ENCODE measurements at regions not wholly inside any gene's neighbourhood (a gene's known extent, or its start where the extent isn't known, plus 50 kb on each side); places are given as distances from the start of the nearest gene placed in this dataset.
"Not testable (repeated sequence)": the region's sequence is repeated elsewhere in the genome, so short reads cannot be mapped to it uniquely, and the experiment has no call there.

DNA sequence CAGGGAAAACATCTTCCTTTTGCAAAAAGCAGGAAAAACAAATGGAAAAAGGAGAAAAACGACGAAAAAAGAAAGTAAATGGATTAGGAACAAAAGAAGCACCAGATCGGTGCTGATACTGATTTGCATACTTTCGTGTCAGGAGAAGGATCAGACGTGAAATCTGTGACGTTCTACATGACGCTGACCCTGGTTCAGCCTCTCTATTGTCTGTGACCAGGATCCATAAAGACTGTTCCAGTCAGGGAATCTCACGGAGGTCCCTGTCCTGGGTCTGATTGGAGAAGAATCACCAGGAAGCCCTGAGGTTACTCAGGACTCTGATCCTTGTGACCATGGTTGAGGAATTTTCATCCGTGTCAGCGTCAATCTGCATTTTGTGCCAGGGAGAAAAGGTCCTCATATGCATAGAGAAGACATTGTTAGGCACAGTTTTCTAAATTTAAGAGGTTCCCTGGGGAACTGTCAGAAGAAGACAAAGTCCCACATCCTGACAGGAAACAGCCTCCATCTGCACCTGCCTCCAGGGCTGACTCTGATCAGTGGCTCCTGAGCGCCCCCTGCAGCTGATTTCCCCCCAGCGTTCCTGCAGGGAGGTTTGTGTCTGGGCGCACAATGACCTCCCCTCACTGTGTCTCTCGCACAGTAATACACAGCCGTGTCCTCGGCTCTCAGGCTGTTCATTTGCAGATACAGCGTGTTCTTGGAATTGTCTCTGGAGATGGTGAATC lies 832.9 kb downstream of the TMEM121 start:
- H3K23ac ChIP-seq (ENCODE audit: insufficient read length); H2BK5ac ChIP-seq (ENCODE audit: low read depth, low read length); H3K4me1 ChIP-seq (replicated peaks in 1 of 4; ENCODE audit: control insufficient read depth in 3 of 4, insufficient read depth in 4 of 4, low read length in 3 of 4); H3K4me2 ChIP-seq (ENCODE audit: insufficient read depth in 1 of 2, low read depth in 2 of 2, low read length in 2 of 2); H2BK20ac ChIP-seq (ENCODE audit: low read length); CTCF ChIA-PET (ENCODE audit: partially characterized antibody); H3K14ac ChIP-seq (ENCODE audit: insufficient read length); H2AFZ ChIP-seq (ENCODE audit: low read length); H3K27me3 ChIP-seq (replicated peaks in 1 of 4; ENCODE audit: control insufficient read depth in 3 of 4, extremely low read depth in 1 of 4, insufficient read depth in 3 of 4, low read length in 3 of 4); FAIRE-seq; H3K79me1 ChIP-seq (ENCODE audit: low read depth, low read length); H3K56ac ChIP-seq (replicated peaks; ENCODE audit: insufficient read length, low read depth, low read length); H3K23me2 ChIP-seq (ENCODE audit: low read depth, low read length); H2AK5ac ChIP-seq (ENCODE audit: low read depth, low read length); H4K91ac ChIP-seq (replicated peaks; ENCODE audit: insufficient read length, low read length); DNase-seq (ENCODE audit: low read depth in 1 of 2, low spot score in 2 of 2); H4K5ac ChIP-seq (ENCODE audit: insufficient read length, low read depth, low read length); H3K79me2 ChIP-seq (ENCODE audit: control insufficient read depth in 1 of 2, insufficient read depth in 2 of 2, low read length in 2 of 2); H4K8ac ChIP-seq (ENCODE audit: extremely low read depth, insufficient read depth, low read length); H2BK120ac ChIP-seq (replicated peaks; ENCODE audit: low read depth, low read length); H3K36me3 ChIP-seq (ENCODE audit: control insufficient read depth in 2 of 4, insufficient read depth in 4 of 4, low read length in 3 of 4); H4K20me1 ChIP-seq (replicated peaks in 1 of 2; ENCODE audit: control insufficient read depth in 1 of 2, insufficient read depth in 2 of 2, low read length in 2 of 2); H3K4ac ChIP-seq (replicated peaks; ENCODE audit: insufficient read length, low read depth, low read length); H2BK12ac ChIP-seq (ENCODE audit: low read depth, low read length); H3K9ac ChIP-seq (replicated peaks in 1 of 4; ENCODE audit: extremely low read depth in 1 of 4, low read depth in 3 of 4, low read length in 3 of 4); H3K4me3 ChIP-seq (ENCODE audit: extremely low read depth in 1 of 4, insufficient read depth in 2 of 4, low read depth in 3 of 4, low read length in 4 of 4); POLR2A ChIA-PET (ENCODE audit: partially characterized antibody); H2BK15ac ChIP-seq (ENCODE audit: low read length); H3K27ac ChIP-seq (ENCODE audit: low read depth, low read length); H3K18ac ChIP-seq (ENCODE audit: extremely low read depth, low read length): not testable (repeated sequence)
- WGBS, 2 experiments (ENCODE audit: extremely low coverage in 1 of 2, insufficient coverage in 1 of 2, insufficient read length in 1 of 2, insufficient replicate concordance in 2 of 2, low coverage in 1 of 2, low lambda C conversion rate in 2 of 2, missing lambda C conversion rate in 1 of 2), result 76% methylated on average over 16 of the region's 17 CpGs; no CpG with 5 or more reads in 1 of the 2 experiments
- peaks cover 8 to 22% of the 10 kb centered on the region in 2 experiments for H3K9me3 ChIP-seq (ENCODE audit: insufficient read depth in 2 of 2, low read depth in 1 of 2, low read length in 1 of 2)

DNA sequence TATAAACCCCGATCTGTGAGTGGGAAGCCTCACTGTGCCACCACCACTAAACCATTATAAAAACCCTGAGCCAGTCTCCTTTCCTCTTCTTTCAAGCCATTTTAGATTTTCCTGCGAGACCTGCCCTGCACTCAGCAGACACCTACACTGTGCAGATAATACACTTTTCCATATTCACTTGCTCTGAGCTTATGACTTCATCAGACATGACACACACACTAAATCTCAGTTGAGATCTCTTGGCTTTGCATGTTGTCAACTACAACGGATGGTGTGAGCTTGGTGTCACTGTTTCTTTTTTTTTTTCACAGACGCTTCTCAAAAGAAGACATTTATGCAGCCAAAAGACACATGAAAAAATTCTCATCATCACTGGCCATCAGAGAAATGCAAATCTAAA lies 839.0 kb downstream of the TMEM121 start:
- H2BK15ac ChIP-seq (ENCODE audit: low read length); H3K9ac ChIP-seq (replicated peaks in 1 of 4; ENCODE audit: extremely low read depth in 1 of 4, low read depth in 3 of 4, low read length in 3 of 4); FAIRE-seq; H3K36me3 ChIP-seq (ENCODE audit: control insufficient read depth in 2 of 4, insufficient read depth in 4 of 4, low read length in 3 of 4); H3K4me2 ChIP-seq (ENCODE audit: insufficient read depth in 1 of 2, low read depth in 2 of 2, low read length in 2 of 2); H2AK5ac ChIP-seq (ENCODE audit: low read depth, low read length); H3K4me1 ChIP-seq (replicated peaks in 1 of 4; ENCODE audit: control insufficient read depth in 3 of 4, insufficient read depth in 4 of 4, low read length in 3 of 4); H4K5ac ChIP-seq (ENCODE audit: insufficient read length, low read depth, low read length); H3K79me2 ChIP-seq (ENCODE audit: control insufficient read depth in 1 of 2, insufficient read depth in 2 of 2, low read length in 2 of 2); H3K56ac ChIP-seq (replicated peaks; ENCODE audit: insufficient read length, low read depth, low read length); H3K27me3 ChIP-seq (replicated peaks in 1 of 4; ENCODE audit: control insufficient read depth in 3 of 4, extremely low read depth in 1 of 4, insufficient read depth in 3 of 4, low read length in 3 of 4); H3K27ac ChIP-seq (ENCODE audit: low read depth, low read length); H2BK12ac ChIP-seq (ENCODE audit: low read depth, low read length); H3K14ac ChIP-seq (ENCODE audit: insufficient read length); H2BK20ac ChIP-seq (ENCODE audit: low read length); CTCF ChIA-PET (ENCODE audit: partially characterized antibody); H3K79me1 ChIP-seq (ENCODE audit: low read depth, low read length); H3K23me2 ChIP-seq (ENCODE audit: low read depth, low read length); H2BK5ac ChIP-seq (ENCODE audit: low read depth, low read length); H3K23ac ChIP-seq (ENCODE audit: insufficient read length); H2BK120ac ChIP-seq (replicated peaks; ENCODE audit: low read depth, low read length); H2AFZ ChIP-seq (ENCODE audit: low read length); POLR2A ChIA-PET (ENCODE audit: partially characterized antibody); H4K91ac ChIP-seq (replicated peaks; ENCODE audit: insufficient read length, low read length); H3K4me3 ChIP-seq (ENCODE audit: extremely low read depth in 1 of 4, insufficient read depth in 2 of 4, low read depth in 3 of 4, low read length in 4 of 4); H3K4ac ChIP-seq (replicated peaks; ENCODE audit: insufficient read length, low read depth, low read length); DNase-seq (ENCODE audit: low read depth in 1 of 2, low spot score in 2 of 2); H4K8ac ChIP-seq (ENCODE audit: extremely low read depth, insufficient read depth, low read length); H4K20me1 ChIP-seq (replicated peaks in 1 of 2; ENCODE audit: control insufficient read depth in 1 of 2, insufficient read depth in 2 of 2, low read length in 2 of 2); H3K18ac ChIP-seq (ENCODE audit: extremely low read depth, low read length): not testable (repeated sequence)
- 77% methylated on average over 1 of the region's 4 CpGs; no CpG with 5 or more reads in 1 of the 2 experiments for WGBS, 2 experiments (ENCODE audit: extremely low coverage in 1 of 2, insufficient coverage in 1 of 2, insufficient read length in 1 of 2, insufficient replicate concordance in 2 of 2, low coverage in 1 of 2, low lambda C conversion rate in 2 of 2, missing lambda C conversion rate in 1 of 2)
- peaks cover 4 to 17% of the 10 kb centered on the region in 2 experiments; a peak in 2 of 4 replicates for H3K9me3 ChIP-seq (ENCODE audit: insufficient read depth in 2 of 2, low read depth in 1 of 2, low read length in 1 of 2)

All from H1 (cell line).